Astrocyte of the spinal cord (primary cell): ENCODE measurements at regions not wholly inside any gene's neighbourhood (a gene's known extent, or its start where the extent isn't known, plus 50 kb on each side); places are given as distances from the start of the nearest gene placed in this dataset.
"Not testable (repeated sequence)": the region's sequence is repeated elsewhere in the genome, so short reads cannot be mapped to it uniquely, and the experiment has no call there.

ENCODE experiments used
- DNase-seq: peaks from one replicate; pipeline ENCODE4 v3.0.0; 2011; ENCODE audit warnings: low read depth, low spot score
- H3K4me3 ChIP-seq: 2 replicates; pipeline ENCODE4 v1.5.1; 2011; ENCODE audit warnings: low read depth, mild to moderate bottlenecking, low read length, moderate library complexity
- in situ Hi-C: cut with HindIII; loops from 2 replicates; pipeline ENCODE4 v1.10.0; 2017; ENCODE audit warnings: low sequenced_read_pairs
- TF ChIP-seq, protein P1 (sequence below): IDR thresholded peaks from 2 replicates; pipeline ENCODE4 v1.5.1; 2012; ENCODE audit warnings: low read depth, mild to moderate bottlenecking, low read length, inconsistent platforms

DNA sequence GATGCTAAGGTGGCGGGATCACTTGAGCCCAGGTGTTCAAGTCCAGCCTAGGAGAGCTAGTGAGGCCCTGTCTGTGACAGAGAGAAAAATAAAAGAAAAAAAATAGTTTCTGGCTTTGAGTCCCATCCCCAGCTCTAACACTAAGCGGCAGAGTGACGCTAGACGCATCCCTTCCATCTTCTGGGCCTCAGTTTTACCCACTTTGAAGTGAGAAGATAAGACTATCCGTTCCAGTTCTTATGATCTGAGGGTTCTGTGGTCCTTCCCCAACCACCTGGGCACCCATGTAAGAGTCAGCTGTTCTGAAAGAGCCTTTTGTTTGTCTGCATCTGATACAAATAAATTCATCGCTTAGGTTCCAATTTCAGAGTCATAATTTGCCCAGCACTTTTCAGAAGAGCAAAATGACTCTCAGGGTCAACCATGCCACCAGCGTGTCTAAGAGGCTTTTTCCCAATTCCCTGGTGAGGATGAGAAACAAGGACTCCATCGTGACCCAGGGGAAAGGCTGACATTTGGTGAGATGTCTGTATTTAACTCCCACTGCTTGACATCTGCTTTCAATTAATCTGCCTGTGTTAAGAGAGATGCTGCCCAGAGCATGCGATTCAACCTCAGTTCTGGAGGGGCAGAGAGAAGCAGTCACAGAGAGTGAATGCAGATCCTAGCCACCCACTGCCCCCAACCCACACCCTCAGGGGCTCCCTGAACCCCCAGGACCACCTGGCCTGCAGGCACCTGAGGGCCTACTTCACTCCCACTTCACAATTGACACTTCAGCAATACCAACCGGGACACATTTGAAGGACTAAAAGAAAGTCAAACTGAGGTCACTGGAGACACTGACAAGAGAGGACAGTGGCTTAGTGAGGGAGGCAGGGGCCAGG, 131.6 kb upstream of the TOP1 start:
- in situ Hi-C loops, result no loop called here
- peak; percentile 22 for DNase-seq
- no peak overlapping the region for H3K4me3 ChIP-seq
- TF ChIP-seq, protein P1, sequence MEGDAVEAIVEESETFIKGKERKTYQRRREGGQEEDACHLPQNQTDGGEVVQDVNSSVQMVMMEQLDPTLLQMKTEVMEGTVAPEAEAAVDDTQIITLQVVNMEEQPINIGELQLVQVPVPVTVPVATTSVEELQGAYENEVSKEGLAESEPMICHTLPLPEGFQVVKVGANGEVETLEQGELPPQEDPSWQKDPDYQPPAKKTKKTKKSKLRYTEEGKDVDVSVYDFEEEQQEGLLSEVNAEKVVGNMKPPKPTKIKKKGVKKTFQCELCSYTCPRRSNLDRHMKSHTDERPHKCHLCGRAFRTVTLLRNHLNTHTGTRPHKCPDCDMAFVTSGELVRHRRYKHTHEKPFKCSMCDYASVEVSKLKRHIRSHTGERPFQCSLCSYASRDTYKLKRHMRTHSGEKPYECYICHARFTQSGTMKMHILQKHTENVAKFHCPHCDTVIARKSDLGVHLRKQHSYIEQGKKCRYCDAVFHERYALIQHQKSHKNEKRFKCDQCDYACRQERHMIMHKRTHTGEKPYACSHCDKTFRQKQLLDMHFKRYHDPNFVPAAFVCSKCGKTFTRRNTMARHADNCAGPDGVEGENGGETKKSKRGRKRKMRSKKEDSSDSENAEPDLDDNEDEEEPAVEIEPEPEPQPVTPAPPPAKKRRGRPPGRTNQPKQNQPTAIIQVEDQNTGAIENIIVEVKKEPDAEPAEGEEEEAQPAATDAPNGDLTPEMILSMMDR, result no peak

DNA sequence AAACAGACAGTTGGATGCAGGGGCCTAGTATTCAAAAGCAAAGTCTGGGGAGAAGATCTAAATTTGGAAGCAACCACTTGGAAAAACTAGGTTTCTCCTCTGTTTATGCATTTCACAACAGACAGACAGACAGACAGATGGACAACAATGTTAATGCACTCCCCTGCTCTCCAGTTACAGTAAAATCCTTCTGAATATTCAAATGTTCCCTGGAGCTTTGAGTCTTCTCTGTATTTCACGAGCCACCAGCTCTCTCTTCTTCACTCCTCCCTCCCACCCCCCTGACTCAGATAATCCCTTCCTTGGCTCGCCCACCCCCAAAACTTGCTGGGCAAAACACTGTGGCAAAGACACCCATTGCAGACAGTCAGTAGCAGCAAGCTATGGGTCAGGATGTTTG, 129.3 kb upstream of the TOP1 start:
- in situ Hi-C loops, result no loop called here
- TF ChIP-seq, protein P1, result no peak
- no peak overlapping the region for H3K4me3 ChIP-seq
- DNase-seq, result no peak

DNA sequence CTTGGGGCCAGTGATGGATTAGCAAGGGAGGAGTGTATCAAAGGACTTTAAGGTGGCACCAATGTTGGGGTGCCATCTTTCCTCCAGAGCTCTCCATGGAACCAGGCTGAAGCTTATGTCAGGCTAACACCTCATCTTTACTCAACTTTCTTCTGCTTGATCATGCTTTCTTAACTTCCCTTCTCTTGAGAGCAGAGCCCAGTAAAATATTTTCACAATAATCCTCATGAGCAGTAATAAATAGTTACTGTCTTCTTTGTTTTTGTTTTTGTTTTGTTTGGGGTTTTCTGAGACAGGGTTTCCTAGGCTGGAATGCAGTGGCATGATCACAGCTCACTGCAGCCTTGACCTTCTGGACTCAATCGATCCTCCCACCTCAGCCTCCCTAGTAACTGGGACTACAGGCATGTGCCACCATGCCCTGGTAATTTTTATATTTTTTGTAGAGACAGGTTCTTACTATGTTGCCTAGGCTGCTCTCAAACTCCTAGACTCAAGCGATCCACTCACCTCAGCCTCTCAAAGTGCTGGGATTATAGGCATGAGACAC, 127.9 kb upstream of the TOP1 start:
- no peak for DNase-seq
- H3K4me3 ChIP-seq, result no peak overlapping the region
- in situ Hi-C loops, result no loop called here
- TF ChIP-seq, protein P1, result no peak

DNA sequence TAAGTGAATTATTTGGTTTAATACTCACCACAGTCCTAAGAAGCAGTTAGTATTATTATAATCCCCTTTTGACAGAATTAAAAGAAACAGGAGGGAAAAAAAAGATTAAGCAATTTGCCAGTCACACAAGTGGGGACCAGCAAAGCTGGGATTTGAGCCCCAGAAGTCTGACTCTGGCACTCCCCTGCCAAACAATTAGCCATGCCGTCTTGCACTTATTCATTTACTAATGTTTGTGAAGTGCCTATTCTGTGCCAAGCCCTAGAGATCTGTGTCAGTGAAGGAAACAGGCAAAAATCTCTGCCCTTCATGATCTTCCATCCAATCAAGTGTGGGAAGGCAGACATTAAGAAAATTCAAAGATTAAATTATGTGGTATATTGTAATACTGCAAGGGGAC, 126.0 kb upstream of the TOP1 start:
- no peak overlapping the region for H3K4me3 ChIP-seq
- TF ChIP-seq, protein P1, result no peak
- in situ Hi-C loops, result no loop called here
- DNase-seq, result no peak

DNA sequence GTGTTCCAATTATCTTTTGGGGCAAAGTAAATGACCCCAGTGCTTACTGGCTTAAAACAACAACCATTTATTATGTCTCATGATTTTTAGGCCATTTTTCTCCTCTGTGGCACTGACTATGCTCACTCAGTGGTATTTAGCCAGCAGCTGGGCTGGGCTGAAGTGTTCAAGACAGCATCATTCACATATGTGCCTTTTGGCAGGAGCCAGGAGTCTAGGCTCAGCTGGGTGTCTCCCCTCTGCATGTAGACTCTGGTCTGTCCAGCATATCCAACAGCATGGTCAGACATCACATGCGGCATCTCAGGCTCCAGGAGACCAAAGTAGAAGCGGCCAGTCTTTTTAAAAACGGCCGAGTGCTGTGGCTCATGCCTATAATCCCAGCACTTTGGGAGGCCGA, 120.3 kb upstream of the TOP1 start:
- no peak for DNase-seq
- in situ Hi-C loops, result no loop called here
- TF ChIP-seq, protein P1, result no peak
- no peak overlapping the region for H3K4me3 ChIP-seq

DNA sequence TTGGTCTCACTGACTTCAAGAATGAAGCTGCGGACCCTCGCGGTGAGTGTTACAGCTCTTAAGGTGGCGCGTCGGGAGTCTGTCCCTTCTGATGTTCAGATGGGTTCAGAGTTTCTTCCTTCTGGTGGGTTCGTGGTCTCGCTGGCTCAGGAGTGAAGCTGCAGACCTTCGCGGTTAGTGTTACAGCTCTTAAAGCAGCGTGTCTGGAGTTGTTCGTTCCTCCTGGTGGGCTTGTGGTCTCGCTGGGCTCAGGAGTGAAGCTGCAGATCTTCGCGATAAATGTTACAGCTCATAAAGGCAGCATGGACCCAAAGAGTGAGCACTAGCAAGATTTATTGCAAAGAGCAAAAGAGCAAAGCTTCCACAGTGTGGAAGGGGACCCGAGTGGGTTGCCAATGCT, 119.1 kb upstream of the TOP1 start:
- in situ Hi-C loops, H3K4me3 ChIP-seq, DNase-seq: not testable (repeated sequence)

DNA sequence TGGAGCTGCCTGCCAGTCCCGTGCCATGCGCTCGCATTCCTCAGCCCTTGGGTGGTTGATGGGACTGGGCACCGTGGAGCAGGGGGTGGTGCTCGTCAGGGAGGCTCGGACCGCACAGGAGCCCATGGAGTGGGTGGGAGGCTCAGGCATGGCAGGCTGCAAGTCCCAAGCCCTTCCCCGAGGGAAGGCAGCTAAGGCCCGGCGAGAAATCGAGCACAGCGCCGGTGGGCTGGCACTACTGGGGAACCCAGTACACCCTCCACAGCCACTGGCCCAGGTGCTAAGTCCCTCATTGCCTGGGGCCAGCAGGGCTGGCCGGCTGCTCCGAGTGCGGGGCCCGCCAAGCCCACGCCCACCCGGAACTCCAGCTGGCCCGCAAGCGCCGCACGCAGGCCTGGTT, 118.2 kb upstream of the TOP1 start:
- DNase-seq, H3K4me3 ChIP-seq, in situ Hi-C loops: not testable (repeated sequence)

DNA sequence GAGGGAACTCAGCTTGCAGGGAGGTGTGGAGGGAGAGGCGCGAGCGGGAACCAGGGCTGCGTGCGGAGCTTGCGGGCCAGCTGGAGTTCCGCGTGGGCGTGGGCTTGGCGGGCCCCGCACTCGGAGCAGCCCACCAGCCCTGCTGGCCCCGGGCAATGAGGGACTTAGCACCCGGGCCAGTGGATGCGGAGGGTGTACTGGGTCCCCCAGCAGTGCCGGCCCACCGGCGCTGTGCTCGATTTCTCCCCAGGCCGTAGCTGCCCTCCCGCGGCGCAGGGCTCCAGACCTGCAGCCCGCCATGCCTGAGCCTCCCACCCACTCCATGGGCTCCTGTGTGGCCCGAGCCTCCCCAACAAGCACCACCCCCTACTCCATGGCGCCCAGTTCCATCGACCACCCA, 117.5 kb upstream of the TOP1 start:
- H3K4me3 ChIP-seq, DNase-seq, in situ Hi-C loops: not testable (repeated sequence)
